ENCODE measurements at regions not wholly inside any gene's neighbourhood (a gene's known extent, or its start where the extent isn't known, plus 50 kb on each side); places are given as distances from the start of the nearest gene placed in this dataset.
A peak's percentile ranks its signal among the peaks of the same experiment; 100 is the strongest.
"Not testable (repeated sequence)": the region's sequence is repeated elsewhere in the genome, so short reads cannot be mapped to it uniquely, and the experiment has no call there.

GRCh38 chr20:29419378-29419777, 1838.1 kb upstream of the DEFB115 start:
- no peak overlapping the region for H3K4me3 ChIP-seq (ENCODE audit: low read depth in 1 of 5, low read length in 5 of 5)
- no peaks in the 10 kb centered on the region for H3K4me1 ChIP-seq (ENCODE audit: control insufficient read depth in 5 of 5, insufficient read depth in 5 of 5, low read length in 5 of 5)
- no peak overlapping the region for H3K27ac ChIP-seq (ENCODE audit: low read depth, low read length)
- H3K36me3 ChIP-seq (ENCODE audit: control insufficient read depth in 5 of 5, insufficient read depth in 5 of 5, low read length in 5 of 5), result no peaks in the 10 kb centered on the region
- no peak overlapping the region for H3K9ac ChIP-seq (ENCODE audit: low read length in 5 of 5)
- no peaks in the 10 kb centered on the region for H3K27me3 ChIP-seq (ENCODE audit: control insufficient read depth in 5 of 5, insufficient read depth in 4 of 5, low read length in 5 of 5)
- no peaks in the 10 kb centered on the region for H3K9me3 ChIP-seq (ENCODE audit: control insufficient read depth in 5 of 5, low read length in 5 of 5)

- H3K9me3 ChIP-seq (ENCODE audit: control insufficient read depth in 5 of 5, low read length in 5 of 5), result no peaks in the 10 kb centered on the region
- peaks cover 0 to 4% (median 0%) of the 10 kb centered on the region in 5 donors for H3K27me3 ChIP-seq (ENCODE audit: control insufficient read depth in 5 of 5, insufficient read depth in 4 of 5, low read length in 5 of 5)
- no peaks in the 10 kb centered on the region for H3K36me3 ChIP-seq (ENCODE audit: control insufficient read depth in 5 of 5, insufficient read depth in 5 of 5, low read length in 5 of 5)
- H3K27ac ChIP-seq (ENCODE audit: low read depth, low read length), result no peak overlapping the region
- no peak overlapping the region for H3K9ac ChIP-seq (ENCODE audit: low read length in 5 of 5)
- no peak overlapping the region for H3K4me3 ChIP-seq (ENCODE audit: low read depth in 1 of 5, low read length in 5 of 5)
- H3K4me1 ChIP-seq (ENCODE audit: control insufficient read depth in 5 of 5, insufficient read depth in 5 of 5, low read length in 5 of 5), result no peaks in the 10 kb centered on the region
Measured at GRCh38 chr20:29427201-29428060, 1830.0 kb upstream of the DEFB115 start.

GRCh38 chr20:29430531-29430930, 1826.9 kb upstream of the DEFB115 start:
- no peak overlapping the region for H3K27ac ChIP-seq (ENCODE audit: low read depth, low read length)
- H3K9ac ChIP-seq (ENCODE audit: low read length in 5 of 5), result no peak overlapping the region
- H3K36me3 ChIP-seq (ENCODE audit: control insufficient read depth in 5 of 5, insufficient read depth in 5 of 5, low read length in 5 of 5), result no peaks in the 10 kb centered on the region
- no peaks in the 10 kb centered on the region for H3K4me1 ChIP-seq (ENCODE audit: control insufficient read depth in 5 of 5, insufficient read depth in 5 of 5, low read length in 5 of 5)
- no peaks in the 10 kb centered on the region for H3K9me3 ChIP-seq (ENCODE audit: control insufficient read depth in 5 of 5, low read length in 5 of 5)
- no peak overlapping the region for H3K4me3 ChIP-seq (ENCODE audit: low read depth in 1 of 5, low read length in 5 of 5)
- peaks cover 0 to 4% (median 0%) of the 10 kb centered on the region in 5 donors for H3K27me3 ChIP-seq (ENCODE audit: control insufficient read depth in 5 of 5, insufficient read depth in 4 of 5, low read length in 5 of 5)

- not testable (repeated sequence) for H3K9me3 ChIP-seq (ENCODE audit: control insufficient read depth in 5 of 5, low read length in 5 of 5); H3K4me3 ChIP-seq (ENCODE audit: low read depth in 1 of 5, low read length in 5 of 5); H3K27me3 ChIP-seq (ENCODE audit: control insufficient read depth in 5 of 5, insufficient read depth in 4 of 5, low read length in 5 of 5); H3K4me1 ChIP-seq (ENCODE audit: control insufficient read depth in 5 of 5, insufficient read depth in 5 of 5, low read length in 5 of 5); H3K27ac ChIP-seq (ENCODE audit: low read depth, low read length); H3K36me3 ChIP-seq (ENCODE audit: control insufficient read depth in 5 of 5, insufficient read depth in 5 of 5, low read length in 5 of 5); H3K9ac ChIP-seq (ENCODE audit: low read length in 5 of 5)
Measured at GRCh38 chr20:29440721-29441120, 1816.7 kb upstream of the DEFB115 start.

- not testable (repeated sequence) for H3K9ac ChIP-seq (ENCODE audit: low read length in 5 of 5); H3K36me3 ChIP-seq (ENCODE audit: control insufficient read depth in 5 of 5, insufficient read depth in 5 of 5, low read length in 5 of 5); H3K4me1 ChIP-seq (ENCODE audit: control insufficient read depth in 5 of 5, insufficient read depth in 5 of 5, low read length in 5 of 5); H3K27me3 ChIP-seq (ENCODE audit: control insufficient read depth in 5 of 5, insufficient read depth in 4 of 5, low read length in 5 of 5); H3K9me3 ChIP-seq (ENCODE audit: control insufficient read depth in 5 of 5, low read length in 5 of 5); H3K27ac ChIP-seq (ENCODE audit: low read depth, low read length)
- H3K4me3 ChIP-seq (ENCODE audit: low read depth in 1 of 5, low read length in 5 of 5), result peak overlapping the region in 4 of 5 donors; percentile 31 to 47 (median 37)
Measured at GRCh38 chr20:29443206-29443781, 1814.2 kb upstream of the DEFB115 start.

- H3K36me3 ChIP-seq (ENCODE audit: control insufficient read depth in 5 of 5, insufficient read depth in 5 of 5, low read length in 5 of 5), result no peaks in the 10 kb centered on the region
- H3K27me3 ChIP-seq (ENCODE audit: control insufficient read depth in 5 of 5, insufficient read depth in 4 of 5, low read length in 5 of 5), result peaks cover 0 to 5% (median 2%) of the 10 kb centered on the region in 5 donors
- H3K9ac ChIP-seq (ENCODE audit: low read length in 5 of 5), result no peak overlapping the region
- H3K4me3 ChIP-seq (ENCODE audit: low read depth in 1 of 5, low read length in 5 of 5), result no peak overlapping the region
- peaks cover 0 to 9% (median 0%) of the 10 kb centered on the region in 5 donors for H3K4me1 ChIP-seq (ENCODE audit: control insufficient read depth in 5 of 5, insufficient read depth in 5 of 5, low read length in 5 of 5)
- H3K27ac ChIP-seq (ENCODE audit: low read depth, low read length), result no peak overlapping the region
- H3K9me3 ChIP-seq (ENCODE audit: control insufficient read depth in 5 of 5, low read length in 5 of 5), result peaks cover 0 to 3% (median 0%) of the 10 kb centered on the region in 5 donors
Measured at GRCh38 chr20:29443819-29444218, 1813.6 kb upstream of the DEFB115 start.

- not testable (repeated sequence) for H3K27ac ChIP-seq (ENCODE audit: low read depth, low read length); H3K9me3 ChIP-seq (ENCODE audit: control insufficient read depth in 5 of 5, low read length in 5 of 5); H3K9ac ChIP-seq (ENCODE audit: low read length in 5 of 5); H3K27me3 ChIP-seq (ENCODE audit: control insufficient read depth in 5 of 5, insufficient read depth in 4 of 5, low read length in 5 of 5); H3K36me3 ChIP-seq (ENCODE audit: control insufficient read depth in 5 of 5, insufficient read depth in 5 of 5, low read length in 5 of 5); H3K4me1 ChIP-seq (ENCODE audit: control insufficient read depth in 5 of 5, insufficient read depth in 5 of 5, low read length in 5 of 5)
- H3K4me3 ChIP-seq (ENCODE audit: low read depth in 1 of 5, low read length in 5 of 5), result peak overlapping the region in 4 of 5 donors; percentile 17 to 50 (median 36)
Measured at GRCh38 chr20:29445050-29445907, 1812.2 kb upstream of the DEFB115 start.

GRCh38 chr20:29447517-29448484, 1809.7 kb upstream of the DEFB115 start:
- H3K36me3 ChIP-seq (ENCODE audit: control insufficient read depth in 5 of 5, insufficient read depth in 5 of 5, low read length in 5 of 5); H3K4me3 ChIP-seq (ENCODE audit: low read depth in 1 of 5, low read length in 5 of 5): not testable (repeated sequence)

GRCh38 chr20:29448806-29449470, 1808.5 kb upstream of the DEFB115 start:
- H3K27ac ChIP-seq (ENCODE audit: low read depth, low read length), result no peak overlapping the region
- no peaks in the 10 kb centered on the region for H3K36me3 ChIP-seq (ENCODE audit: control insufficient read depth in 5 of 5, insufficient read depth in 5 of 5, low read length in 5 of 5)
- H3K9me3 ChIP-seq (ENCODE audit: control insufficient read depth in 5 of 5, low read length in 5 of 5), result peaks cover 0 to 4% (median 0%) of the 10 kb centered on the region in 5 donors
- H3K4me1 ChIP-seq (ENCODE audit: control insufficient read depth in 5 of 5, insufficient read depth in 5 of 5, low read length in 5 of 5), result peaks cover 0 to 4% (median 0%) of the 10 kb centered on the region in 5 donors
- H3K27me3 ChIP-seq (ENCODE audit: control insufficient read depth in 5 of 5, insufficient read depth in 4 of 5, low read length in 5 of 5), result peaks cover 0 to 5% (median 2%) of the 10 kb centered on the region in 5 donors
- H3K9ac ChIP-seq (ENCODE audit: low read length in 5 of 5), result no peak overlapping the region
- no peak overlapping the region for H3K4me3 ChIP-seq (ENCODE audit: low read depth in 1 of 5, low read length in 5 of 5)

More at GRCh38 chr20:29447517-29448484, 1809.7 kb upstream of the DEFB115 start:
- H3K9ac ChIP-seq (ENCODE audit: low read length in 5 of 5); H3K27ac ChIP-seq (ENCODE audit: low read depth, low read length); H3K4me1 ChIP-seq (ENCODE audit: control insufficient read depth in 5 of 5, insufficient read depth in 5 of 5, low read length in 5 of 5); H3K27me3 ChIP-seq (ENCODE audit: control insufficient read depth in 5 of 5, insufficient read depth in 4 of 5, low read length in 5 of 5); H3K9me3 ChIP-seq (ENCODE audit: control insufficient read depth in 5 of 5, low read length in 5 of 5): not testable (repeated sequence)

Measured in subcutaneous abdominal adipose tissue (tissue), 5 donors.